Neural crest cell (in vitro differentiated cells): ENCODE measurements at regions not wholly inside any gene's neighbourhood (a gene's known extent, or its start where the extent isn't known, plus 50 kb on each side); places are given as distances from the start of the nearest gene placed in this dataset.

Source experiments
- DNase-seq: peaks from one replicate; pipeline ENCODE4 v3.0.0; 2021; ENCODE audit warnings: low read depth, mixed read lengths, low spot score
- H3K27ac Mint-ChIP-seq: one replicate; pipeline ENCODE4 v1.8.0; 2021; ENCODE audit warnings: mild to moderate bottlenecking, mixed read lengths; ENCODE audit not compliant: unreplicated experiment
- H3K27me3 Mint-ChIP-seq: 2 replicates; pipeline ENCODE4 v1.8.0; 2021; ENCODE audit warnings: low read depth, mild to moderate bottlenecking, mixed read lengths
- H3K36me3 Mint-ChIP-seq: 2 replicates; pipeline ENCODE4 v1.8.0; 2021; ENCODE audit warnings: low read depth, mild to moderate bottlenecking, mixed read lengths
- H3K4me1 Mint-ChIP-seq: 2 replicates; pipeline ENCODE4 v1.8.0; 2021; ENCODE audit warnings: mixed read lengths
- H3K4me3 Mint-ChIP-seq: one replicate; pipeline ENCODE4 v1.8.0; 2021; ENCODE audit warnings: mild to moderate bottlenecking, mixed read lengths
- H3K9me3 Mint-ChIP-seq: 2 replicates; pipeline ENCODE4 v1.8.0; 2021; ENCODE audit warnings: mixed read lengths
- TF ChIP-seq, protein P1 (sequence below): fragments of 200-600 bp; sonication (generic); conservative IDR thresholded peaks from 2 replicates; pipeline ENCODE4 v1.5.0; 2021; ENCODE audit warnings: antibody characterized with exemption, mild to moderate bottlenecking

DNA sequence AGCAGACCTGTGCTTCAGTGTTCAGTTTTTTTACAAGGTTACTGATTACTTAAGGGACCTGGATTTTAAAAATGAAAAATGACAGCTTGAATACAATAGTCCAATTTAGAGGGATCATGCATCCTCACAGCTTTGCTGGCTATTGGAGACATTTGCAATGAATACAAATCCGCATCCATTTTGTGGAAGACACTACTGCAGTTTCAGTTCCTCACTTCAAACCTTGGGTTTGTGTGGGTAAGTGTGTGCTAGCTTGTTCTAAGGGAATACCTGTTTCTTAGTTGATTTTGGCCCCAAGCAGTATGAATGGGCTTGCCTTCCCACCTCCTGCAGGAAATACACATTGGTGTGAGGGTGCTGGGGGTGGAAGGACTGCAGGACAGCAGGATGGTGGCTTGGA is 222.4 kb downstream of the OLFM4 start:
- H3K27me3 Mint-ChIP-seq: no peaks in the 10 kb centered on the region
- H3K9me3 Mint-ChIP-seq: no peaks in the 10 kb centered on the region
- no peak for DNase-seq
- no peaks in the 10 kb centered on the region for H3K4me1 Mint-ChIP-seq
- no peaks in the 10 kb centered on the region for H3K36me3 Mint-ChIP-seq
- no peak overlapping the region for H3K4me3 Mint-ChIP-seq
- no peak overlapping the region for H3K27ac Mint-ChIP-seq
- TF ChIP-seq, protein P1, sequence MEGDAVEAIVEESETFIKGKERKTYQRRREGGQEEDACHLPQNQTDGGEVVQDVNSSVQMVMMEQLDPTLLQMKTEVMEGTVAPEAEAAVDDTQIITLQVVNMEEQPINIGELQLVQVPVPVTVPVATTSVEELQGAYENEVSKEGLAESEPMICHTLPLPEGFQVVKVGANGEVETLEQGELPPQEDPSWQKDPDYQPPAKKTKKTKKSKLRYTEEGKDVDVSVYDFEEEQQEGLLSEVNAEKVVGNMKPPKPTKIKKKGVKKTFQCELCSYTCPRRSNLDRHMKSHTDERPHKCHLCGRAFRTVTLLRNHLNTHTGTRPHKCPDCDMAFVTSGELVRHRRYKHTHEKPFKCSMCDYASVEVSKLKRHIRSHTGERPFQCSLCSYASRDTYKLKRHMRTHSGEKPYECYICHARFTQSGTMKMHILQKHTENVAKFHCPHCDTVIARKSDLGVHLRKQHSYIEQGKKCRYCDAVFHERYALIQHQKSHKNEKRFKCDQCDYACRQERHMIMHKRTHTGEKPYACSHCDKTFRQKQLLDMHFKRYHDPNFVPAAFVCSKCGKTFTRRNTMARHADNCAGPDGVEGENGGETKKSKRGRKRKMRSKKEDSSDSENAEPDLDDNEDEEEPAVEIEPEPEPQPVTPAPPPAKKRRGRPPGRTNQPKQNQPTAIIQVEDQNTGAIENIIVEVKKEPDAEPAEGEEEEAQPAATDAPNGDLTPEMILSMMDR: no peak

DNA sequence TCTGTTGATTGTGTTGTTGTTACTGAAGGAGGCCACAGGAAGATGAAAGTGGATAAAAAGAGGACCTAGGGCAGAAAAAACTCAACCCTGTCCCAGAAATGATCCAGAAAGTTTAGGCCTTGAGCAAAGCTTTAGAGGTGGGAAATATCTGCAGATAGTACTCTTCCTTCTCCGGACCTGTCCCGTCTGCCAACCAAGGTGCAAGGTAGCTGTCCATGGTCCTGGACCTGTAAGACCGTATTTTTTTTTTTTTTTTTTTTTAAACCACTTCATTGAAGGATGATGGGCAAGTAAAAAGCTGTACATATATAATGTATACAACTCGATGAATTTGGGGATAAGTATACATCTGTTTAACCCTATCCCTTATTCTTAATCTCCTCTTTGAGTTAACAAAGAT is 225.9 kb downstream of the OLFM4 start:
- Mint-ChIP-seq H3K27me3 (no peaks in the 10 kb centered on the region), H3K36me3 (no peaks in the 10 kb centered on the region), H3K27ac (no peak overlapping the region), H3K4me1 (no peaks in the 10 kb centered on the region), H3K9me3 (no peaks in the 10 kb centered on the region), H3K4me3 (no peak overlapping the region)
- TF ChIP-seq, protein P1: no peak
- DNase-seq: peak; percentile 7

DNA sequence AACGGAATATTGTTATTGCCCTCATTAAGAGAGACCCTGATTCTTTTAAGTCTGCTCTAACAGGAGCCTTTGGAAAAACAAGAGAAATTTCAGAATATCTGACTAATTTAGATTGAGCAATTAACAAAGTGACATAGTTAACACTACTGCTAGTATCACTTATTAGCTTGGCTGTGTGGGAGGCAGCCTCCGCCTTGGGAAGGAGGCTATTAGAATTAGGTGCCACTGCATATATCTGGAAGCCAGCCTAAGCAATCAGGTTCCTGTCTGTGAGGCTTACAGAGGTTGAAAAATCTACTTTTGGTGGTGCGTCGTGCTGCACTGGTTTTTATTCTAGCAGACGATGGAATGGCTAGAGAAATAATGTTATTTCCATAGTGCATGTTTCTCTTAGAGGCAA is 227.2 kb downstream of the OLFM4 start:
- no peaks in the 10 kb centered on the region for H3K4me1 Mint-ChIP-seq
- no peaks in the 10 kb centered on the region for H3K9me3 Mint-ChIP-seq
- H3K27ac Mint-ChIP-seq: no peak overlapping the region
- H3K27me3 Mint-ChIP-seq: no peaks in the 10 kb centered on the region
- TF ChIP-seq, protein P1: no peak
- H3K36me3 Mint-ChIP-seq: no peaks in the 10 kb centered on the region
- DNase-seq: no peak
- no peak overlapping the region for H3K4me3 Mint-ChIP-seq

GRCh38 chr13:53260594-53260993 is 232.0 kb downstream of the OLFM4 start:
- Mint-ChIP-seq H3K27ac (no peak overlapping the region), H3K4me3 (no peak overlapping the region), H3K36me3 (no peaks in the 10 kb centered on the region), H3K9me3 (peaks cover 2% of the 10 kb centered on the region), H3K4me1 (no peaks in the 10 kb centered on the region), H3K27me3 (no peaks in the 10 kb centered on the region)
- TF ChIP-seq, protein P1: no peak
- DNase-seq: no peak

GRCh38 chr13:53264751-53265385 is 236.3 kb downstream of the OLFM4 start:
- Mint-ChIP-seq H3K4me1 (no peaks in the 10 kb centered on the region), H3K4me3 (no peak overlapping the region), H3K9me3 (peaks cover 4% of the 10 kb centered on the region), H3K36me3 (no peaks in the 10 kb centered on the region), H3K27me3 (no peaks in the 10 kb centered on the region), H3K27ac (peak overlapping the region; percentile 6)
- TF ChIP-seq, protein P1: no peak
- no peak for DNase-seq
